T-helper 2 cell treated with Interferon-gamma antibody and Interleukin-4, amounts not matched to agents 5 μg/mL and 100 μg/mL, for 36 hours (primary cell): ENCODE measurements at regions not wholly inside any gene's neighbourhood (a gene's known extent, or its start where the extent isn't known, plus 50 kb on each side); places are given as distances from the start of the nearest gene placed in this dataset.

Experiments used
- DNase-seq: peaks from one replicate; pipeline ENCODE4 v3.0.0; 2021; ENCODE audit warnings: low spot score
- H3K27ac Mint-ChIP-seq: one replicate; pipeline ENCODE4 v1.8.0; 2021; ENCODE audit warnings: mild to moderate bottlenecking, mixed read lengths
- H3K27me3 Mint-ChIP-seq: one replicate; pipeline ENCODE4 v1.8.0; 2021; ENCODE audit warnings: low read depth, mixed read lengths
- H3K36me3 Mint-ChIP-seq: one replicate; pipeline ENCODE4 v1.8.0; 2021; ENCODE audit warnings: low read depth, mixed read lengths
- H3K4me1 Mint-ChIP-seq: one replicate; pipeline ENCODE4 v1.8.0; 2021; ENCODE audit warnings: low read depth, mixed read lengths
- H3K4me3 Mint-ChIP-seq: one replicate; pipeline ENCODE4 v1.8.0; 2022; ENCODE audit warnings: mild to moderate bottlenecking, moderate library complexity, mixed read lengths
- H3K9me3 Mint-ChIP-seq: one replicate; pipeline ENCODE4 v1.8.0; 2021; ENCODE audit warnings: mixed read lengths

GRCh38 chr4:27518876-27519275, 658.2 kb downstream of the STIM2 start:
- Mint-ChIP-seq H3K36me3 (no peaks in the 10 kb centered on the region), H3K27ac (no peak overlapping the region), H3K4me3 (no peak overlapping the region), H3K9me3 (peaks cover 8% of the 10 kb centered on the region), H3K27me3 (no peaks in the 10 kb centered on the region), H3K4me1 (no peaks in the 10 kb centered on the region)
- DNase-seq, result no peak

DNA sequence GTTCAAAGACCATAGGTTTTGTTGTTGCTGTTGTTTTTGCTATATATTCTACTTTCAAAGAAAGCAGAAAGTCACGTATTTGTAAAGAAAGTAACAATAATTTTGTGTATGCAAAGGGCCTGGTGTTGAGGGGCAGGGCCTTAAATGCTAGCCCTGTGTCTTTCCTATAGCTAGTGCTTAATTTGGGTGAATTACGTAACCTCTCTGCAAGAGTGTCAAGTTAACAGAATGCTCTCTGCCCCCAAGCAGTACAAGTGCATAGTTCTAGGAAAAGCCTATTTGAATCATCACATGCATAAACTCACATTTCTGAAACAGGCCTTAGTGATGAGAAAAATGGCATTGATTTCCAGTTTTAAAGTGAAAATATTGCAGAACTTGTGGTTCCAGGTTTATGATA, 663.6 kb downstream of the STIM2 start:
- DNase-seq, result no peak
- H3K36me3 Mint-ChIP-seq, result no peaks in the 10 kb centered on the region
- H3K27me3 Mint-ChIP-seq, result no peaks in the 10 kb centered on the region
- H3K4me1 Mint-ChIP-seq, result no peaks in the 10 kb centered on the region
- no peak overlapping the region for H3K4me3 Mint-ChIP-seq
- no peak overlapping the region for H3K27ac Mint-ChIP-seq
- H3K9me3 Mint-ChIP-seq, result peaks cover 3% of the 10 kb centered on the region

DNA sequence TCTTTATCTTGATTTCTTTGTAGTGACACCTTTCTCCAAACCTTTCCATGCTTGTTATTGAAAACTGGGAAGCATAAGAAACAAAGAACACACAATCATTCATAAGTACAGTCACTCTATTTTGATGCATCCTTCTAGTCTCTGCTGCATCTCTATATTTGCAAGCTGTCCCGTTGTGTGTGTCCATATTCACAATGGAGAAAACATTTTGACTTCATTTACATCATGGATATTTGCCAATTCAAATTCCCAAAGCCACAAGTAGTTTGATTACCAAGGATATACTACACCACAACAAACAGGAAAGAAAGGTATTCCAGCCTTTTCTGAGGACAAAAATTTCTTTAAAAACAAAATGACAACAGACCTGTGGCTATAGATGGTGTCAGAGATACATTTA, 673.8 kb downstream of the STIM2 start:
- H3K27ac Mint-ChIP-seq, result no peak overlapping the region
- no peak for DNase-seq
- H3K36me3 Mint-ChIP-seq, result no peaks in the 10 kb centered on the region
- peaks cover 9% of the 10 kb centered on the region for H3K9me3 Mint-ChIP-seq
- H3K4me1 Mint-ChIP-seq, result no peaks in the 10 kb centered on the region
- no peak overlapping the region for H3K4me3 Mint-ChIP-seq
- no peaks in the 10 kb centered on the region for H3K27me3 Mint-ChIP-seq

GRCh38 chr4:27568236-27568951, 707.8 kb downstream of the STIM2 start:
- no peak for DNase-seq
- Mint-ChIP-seq H3K4me3 (no peak overlapping the region), H3K4me1 (no peaks in the 10 kb centered on the region), H3K27ac (no peak overlapping the region), H3K27me3 (no peaks in the 10 kb centered on the region), H3K36me3 (no peaks in the 10 kb centered on the region), H3K9me3 (peaks cover 3% of the 10 kb centered on the region)

DNA sequence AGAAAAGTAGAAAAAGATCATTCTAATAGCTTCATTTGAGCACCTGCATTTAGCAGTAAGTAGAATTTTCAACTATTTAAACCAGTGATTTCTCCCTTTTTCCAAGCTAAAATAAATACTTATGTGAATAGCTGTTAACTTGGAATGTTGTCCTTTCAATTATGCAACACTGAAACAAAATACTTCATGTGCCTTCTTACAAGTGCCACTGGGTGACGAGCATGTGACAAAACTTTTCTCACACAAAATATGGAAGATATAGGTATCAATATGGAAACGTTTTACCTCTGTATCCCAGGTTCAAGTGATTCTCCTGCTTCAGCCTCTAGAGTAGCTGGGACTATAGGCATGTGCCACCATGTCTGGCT, 708.3 kb downstream of the STIM2 start:
- no peaks in the 10 kb centered on the region for H3K27me3 Mint-ChIP-seq
- no peaks in the 10 kb centered on the region for H3K4me1 Mint-ChIP-seq
- no peak for DNase-seq
- peaks cover 6% of the 10 kb centered on the region for H3K9me3 Mint-ChIP-seq
- no peaks in the 10 kb centered on the region for H3K36me3 Mint-ChIP-seq
- no peak overlapping the region for H3K27ac Mint-ChIP-seq
- H3K4me3 Mint-ChIP-seq, result no peak overlapping the region

DNA sequence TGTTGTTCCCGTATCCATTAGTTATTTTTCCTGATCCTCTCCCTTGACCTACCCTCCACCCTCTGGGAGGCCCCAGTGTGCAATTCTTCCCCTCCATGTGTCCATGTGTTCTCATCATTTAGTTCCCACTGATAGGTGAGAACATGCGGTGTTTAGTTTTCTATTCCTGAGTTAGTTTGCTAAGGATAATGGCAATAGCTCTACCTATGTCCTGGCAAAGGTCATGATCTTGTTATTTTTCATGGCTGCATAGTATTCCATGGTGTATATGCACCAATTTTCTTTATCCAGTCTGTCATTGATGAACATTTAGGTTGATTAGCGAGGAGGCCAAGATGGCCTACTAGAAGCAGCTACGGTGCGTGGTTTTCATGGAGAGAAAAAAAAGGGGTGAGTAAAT, 714.1 kb downstream of the STIM2 start:
- Mint-ChIP-seq H3K27me3 (no peaks in the 10 kb centered on the region), H3K36me3 (no peaks in the 10 kb centered on the region), H3K9me3 (peaks cover 16% of the 10 kb centered on the region), H3K27ac (no peak overlapping the region), H3K4me3 (no peak overlapping the region), H3K4me1 (no peaks in the 10 kb centered on the region)
- no peak for DNase-seq

DNA sequence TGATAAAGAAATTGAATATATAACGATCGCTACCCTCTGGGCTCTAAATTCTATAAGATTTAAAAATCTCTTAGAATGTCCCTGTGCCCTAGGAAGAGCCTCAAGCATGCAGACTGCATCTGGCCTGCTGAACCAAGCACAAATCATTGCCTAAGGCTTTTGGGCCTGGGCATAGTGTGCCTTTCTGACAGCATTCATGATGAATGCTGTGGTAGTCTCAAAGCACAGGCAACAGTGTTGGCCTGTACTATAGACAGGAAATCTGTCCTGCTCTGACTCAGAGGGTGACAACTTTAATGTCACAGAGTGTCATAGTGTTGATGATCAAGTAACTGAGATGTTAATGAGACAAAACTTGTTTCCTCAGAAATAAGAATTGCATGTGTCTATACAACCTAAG, 717.3 kb downstream of the STIM2 start:
- no peak overlapping the region for H3K4me3 Mint-ChIP-seq
- H3K9me3 Mint-ChIP-seq, result peaks cover 16% of the 10 kb centered on the region
- H3K27ac Mint-ChIP-seq, result no peak overlapping the region
- no peaks in the 10 kb centered on the region for H3K36me3 Mint-ChIP-seq
- H3K27me3 Mint-ChIP-seq, result no peaks in the 10 kb centered on the region
- no peaks in the 10 kb centered on the region for H3K4me1 Mint-ChIP-seq
- DNase-seq, result no peak

- DNase-seq, result no peak
- H3K4me1 Mint-ChIP-seq, result no peaks in the 10 kb centered on the region
- no peak overlapping the region for H3K27ac Mint-ChIP-seq
- peaks cover 4% of the 10 kb centered on the region for H3K9me3 Mint-ChIP-seq
- H3K27me3 Mint-ChIP-seq, result no peaks in the 10 kb centered on the region
- no peaks in the 10 kb centered on the region for H3K36me3 Mint-ChIP-seq
- no peak overlapping the region for H3K4me3 Mint-ChIP-seq
These were observed 732.1 kb downstream of the STIM2 start for GRCh38 chr4:27592738-27593137.

DNA sequence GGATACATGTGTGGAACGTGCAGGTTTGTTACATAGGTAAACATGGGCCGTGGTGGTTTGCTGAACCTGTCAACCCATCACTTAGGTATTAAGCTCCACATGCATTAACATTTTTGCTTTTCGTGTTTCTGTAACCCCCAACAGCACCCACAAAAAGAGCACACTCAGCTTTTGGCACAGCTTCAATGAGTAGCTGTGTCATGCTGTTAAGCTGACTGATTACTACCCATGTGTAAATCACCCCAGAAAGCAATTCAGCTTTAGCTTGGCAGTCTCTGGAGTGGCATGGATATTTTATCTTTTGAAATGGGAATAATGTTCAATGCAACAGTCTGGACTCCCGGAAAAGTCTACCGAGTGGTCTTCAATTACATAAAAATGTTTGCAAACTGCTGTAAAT, 734.3 kb downstream of the STIM2 start:
- Mint-ChIP-seq H3K9me3 (no peaks in the 10 kb centered on the region), H3K27ac (no peak overlapping the region), H3K27me3 (no peaks in the 10 kb centered on the region), H3K36me3 (no peaks in the 10 kb centered on the region), H3K4me1 (no peaks in the 10 kb centered on the region), H3K4me3 (no peak overlapping the region)
- no peak for DNase-seq

- Mint-ChIP-seq H3K36me3 (no peaks in the 10 kb centered on the region), H3K27ac (no peak overlapping the region), H3K4me1 (no peaks in the 10 kb centered on the region), H3K9me3 (no peaks in the 10 kb centered on the region), H3K27me3 (no peaks in the 10 kb centered on the region), H3K4me3 (no peak overlapping the region)
- no peak for DNase-seq
These were observed 735.1 kb downstream of the STIM2 start for GRCh38 chr4:27595571-27596360.

GRCh38 chr4:27602172-27602571, 741.5 kb downstream of the STIM2 start:
- no peak for DNase-seq
- no peak overlapping the region for H3K4me3 Mint-ChIP-seq
- no peaks in the 10 kb centered on the region for H3K36me3 Mint-ChIP-seq
- H3K9me3 Mint-ChIP-seq, result peaks cover 3% of the 10 kb centered on the region
- H3K4me1 Mint-ChIP-seq, result no peaks in the 10 kb centered on the region
- H3K27me3 Mint-ChIP-seq, result no peaks in the 10 kb centered on the region
- H3K27ac Mint-ChIP-seq, result no peak overlapping the region

GRCh38 chr4:27604692-27605091, 744.1 kb downstream of the STIM2 start:
- Mint-ChIP-seq H3K27ac (no peak overlapping the region), H3K36me3 (no peaks in the 10 kb centered on the region), H3K4me1 (no peaks in the 10 kb centered on the region), H3K4me3 (no peak overlapping the region), H3K27me3 (no peaks in the 10 kb centered on the region), H3K9me3 (peaks cover 6% of the 10 kb centered on the region)
- no peak for DNase-seq

DNA sequence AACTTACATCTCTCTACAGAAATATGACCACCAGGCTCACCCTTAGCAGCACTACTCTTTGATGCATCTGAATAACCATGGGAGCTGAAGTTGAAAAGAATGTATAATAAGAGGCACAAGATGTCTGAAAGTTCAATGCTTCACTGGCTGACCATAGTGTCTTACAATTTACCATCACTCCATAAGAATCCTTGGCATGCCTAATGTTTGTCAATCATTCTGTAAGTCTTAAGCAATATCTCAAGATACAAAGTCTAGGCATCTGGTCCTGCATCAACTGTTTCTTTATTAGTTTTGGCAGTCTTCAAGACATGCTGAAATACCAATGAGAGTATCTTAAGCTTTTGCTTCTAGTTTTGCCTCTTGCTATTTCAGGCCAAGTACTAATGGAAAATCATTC, 755.5 kb downstream of the STIM2 start:
- H3K27ac Mint-ChIP-seq, result no peak overlapping the region
- no peak for DNase-seq
- no peaks in the 10 kb centered on the region for H3K27me3 Mint-ChIP-seq
- H3K4me3 Mint-ChIP-seq, result no peak overlapping the region
- peaks cover 8% of the 10 kb centered on the region for H3K9me3 Mint-ChIP-seq
- H3K4me1 Mint-ChIP-seq, result no peaks in the 10 kb centered on the region
- no peaks in the 10 kb centered on the region for H3K36me3 Mint-ChIP-seq

GRCh38 chr4:27619435-27619834, 758.8 kb downstream of the STIM2 start:
- Mint-ChIP-seq H3K4me3 (no peak overlapping the region), H3K36me3 (no peaks in the 10 kb centered on the region), H3K27me3 (no peaks in the 10 kb centered on the region), H3K4me1 (no peaks in the 10 kb centered on the region), H3K9me3 (peaks cover 15% of the 10 kb centered on the region), H3K27ac (no peak overlapping the region)
- DNase-seq, result no peak

DNA sequence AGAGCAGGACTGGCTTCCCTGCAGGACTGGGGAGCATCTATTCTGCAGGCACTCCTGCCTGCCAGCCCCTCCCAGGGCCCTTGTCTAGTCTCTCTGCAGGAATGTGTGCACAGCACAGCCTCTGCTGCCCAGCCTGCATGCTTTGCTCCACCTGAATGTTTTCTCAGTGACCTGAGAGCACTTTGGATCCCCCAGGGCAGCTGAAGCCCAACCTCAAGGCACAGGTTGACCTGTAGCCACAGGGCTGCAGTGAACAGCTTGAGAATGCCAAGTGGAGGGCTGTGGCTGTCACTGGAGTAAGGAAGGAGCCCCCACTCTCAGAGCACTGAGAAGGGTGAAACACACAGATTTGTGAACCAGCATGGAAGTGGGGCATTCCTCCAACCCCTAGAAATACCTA, 760.2 kb downstream of the STIM2 start:
- H3K9me3 Mint-ChIP-seq, result peaks cover 15% of the 10 kb centered on the region
- H3K4me1 Mint-ChIP-seq, result no peaks in the 10 kb centered on the region
- no peak overlapping the region for H3K4me3 Mint-ChIP-seq
- DNase-seq, result no peak
- H3K27me3 Mint-ChIP-seq, result no peaks in the 10 kb centered on the region
- H3K36me3 Mint-ChIP-seq, result no peaks in the 10 kb centered on the region
- H3K27ac Mint-ChIP-seq, result no peak overlapping the region
